ENCODE measurements at regions not wholly inside any gene's neighbourhood (a gene's known extent, or its start where the extent isn't known, plus 50 kb on each side); places are given as distances from the start of the nearest gene placed in this dataset.

- TF ChIP-seq CTCF (conservative IDR thresholded peaks at IDR 0.05; ENCODE audit: low read depth, low read length) (no peak), EZH2 (IDR thresholded peaks at IDR 0.05; ENCODE audit: borderline replicate concordance, low read depth, low read length, poor library complexity, severe bottlenecking) (no peak)
These were observed 631.0 kb downstream of the IRS1 start for GRCh38 chr2:226168496-226169160.

Measured in A673 (cell line).